Neural crest cell (in vitro differentiated cells): ENCODE measurements at regions not wholly inside any gene's neighbourhood (a gene's known extent, or its start where the extent isn't known, plus 50 kb on each side); places are given as distances from the start of the nearest gene placed in this dataset.

Source experiments
- DNase-seq: peaks from one replicate; pipeline ENCODE4 v3.0.0; 2021; ENCODE audit warnings: low read depth, mixed read lengths, low spot score
- H3K27ac Mint-ChIP-seq: one replicate; pipeline ENCODE4 v1.8.0; 2021; ENCODE audit warnings: mild to moderate bottlenecking, mixed read lengths; ENCODE audit not compliant: unreplicated experiment
- H3K27me3 Mint-ChIP-seq: 2 replicates; pipeline ENCODE4 v1.8.0; 2021; ENCODE audit warnings: low read depth, mild to moderate bottlenecking, mixed read lengths
- H3K36me3 Mint-ChIP-seq: 2 replicates; pipeline ENCODE4 v1.8.0; 2021; ENCODE audit warnings: low read depth, mild to moderate bottlenecking, mixed read lengths
- H3K4me1 Mint-ChIP-seq: 2 replicates; pipeline ENCODE4 v1.8.0; 2021; ENCODE audit warnings: mixed read lengths
- H3K4me3 Mint-ChIP-seq: one replicate; pipeline ENCODE4 v1.8.0; 2021; ENCODE audit warnings: mild to moderate bottlenecking, mixed read lengths
- H3K9me3 Mint-ChIP-seq: 2 replicates; pipeline ENCODE4 v1.8.0; 2021; ENCODE audit warnings: mixed read lengths
- CTCF ChIP-seq: fragments of 200-600 bp; sonication (generic); conservative IDR thresholded peaks from 2 replicates; pipeline ENCODE4 v1.5.0; 2021; ENCODE audit warnings: antibody characterized with exemption, mild to moderate bottlenecking

DNA sequence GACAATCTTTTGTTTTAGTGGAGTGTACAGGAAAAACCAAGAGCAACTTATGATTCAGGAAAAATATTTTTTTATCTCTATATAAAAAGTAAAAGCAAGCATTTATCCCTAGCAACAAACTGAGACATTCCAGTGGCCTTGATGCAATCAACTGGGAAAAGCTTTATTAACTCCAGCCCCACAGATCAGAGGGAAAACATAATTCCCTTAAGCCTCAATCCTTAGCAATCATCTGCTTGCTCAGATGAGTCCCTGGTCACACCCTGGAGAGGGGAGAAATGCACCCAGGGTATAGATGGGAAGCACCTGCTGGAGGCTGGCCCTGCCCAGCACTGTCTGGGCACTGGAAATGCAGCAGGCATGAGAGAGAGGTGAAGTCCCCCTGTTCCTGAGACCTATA, 636.6 kb downstream of the TNS3 start:
- H3K27ac Mint-ChIP-seq = no peak overlapping the region

DNA sequence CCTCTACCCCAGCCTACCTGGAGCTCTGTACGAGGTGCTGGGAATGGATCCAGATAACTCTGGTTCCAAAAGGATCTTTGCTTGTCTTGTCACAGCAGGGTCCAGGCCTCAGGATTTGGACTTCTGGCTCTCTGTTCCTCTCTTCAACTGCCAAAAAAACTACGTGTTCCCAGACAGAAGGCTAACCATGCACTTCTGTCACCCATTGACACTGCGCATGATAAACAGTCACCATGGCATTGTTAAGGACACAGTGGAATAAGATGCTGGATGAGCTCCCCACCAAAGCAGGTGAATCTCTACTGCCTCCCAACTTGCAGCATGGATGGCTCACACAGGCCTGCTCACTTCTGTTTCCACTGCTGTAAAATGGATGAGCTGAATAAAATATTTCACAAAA, 637.9 kb downstream of the TNS3 start:
- Mint-ChIP-seq H3K4me1 (peaks cover 7% of the 10 kb centered on the region), H3K27ac (no peak overlapping the region), H3K9me3 (no peaks in the 10 kb centered on the region), H3K4me3 (no peak overlapping the region), H3K36me3 (no peaks in the 10 kb centered on the region), H3K27me3 (no peaks in the 10 kb centered on the region)
- TF ChIP-seq CTCF = no peak
- DNase-seq = no peak

More for the DNA sequence above, 636.6 kb downstream of the TNS3 start:
- H3K4me3 Mint-ChIP-seq = no peak overlapping the region
- DNase-seq = no peak
- H3K4me1 Mint-ChIP-seq = peaks cover 13% of the 10 kb centered on the region
- no peaks in the 10 kb centered on the region for H3K36me3 Mint-ChIP-seq
- no peaks in the 10 kb centered on the region for H3K9me3 Mint-ChIP-seq
- H3K27me3 Mint-ChIP-seq = no peaks in the 10 kb centered on the region
- TF ChIP-seq CTCF = no peak

DNA sequence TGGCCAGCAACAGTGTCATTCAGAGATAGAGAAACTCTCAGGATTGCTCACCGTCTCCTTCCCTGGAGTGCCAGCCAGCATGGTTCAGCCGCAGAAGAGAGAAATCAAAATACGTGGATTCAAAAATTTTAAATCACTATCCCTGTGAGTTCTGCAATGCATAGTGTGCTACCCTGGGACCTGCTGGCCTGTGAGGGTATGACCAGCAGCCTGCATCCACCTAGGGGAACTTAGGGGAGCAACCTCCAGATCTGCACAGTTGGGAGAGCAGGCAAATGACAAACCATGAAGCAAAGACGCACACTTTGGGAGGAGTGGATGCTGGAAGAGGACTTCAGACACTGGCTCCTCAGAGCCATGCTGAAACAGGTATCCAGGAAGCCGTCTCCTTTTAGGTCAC, 639.3 kb downstream of the TNS3 start:
- H3K4me3 Mint-ChIP-seq = no peak overlapping the region
- no peaks in the 10 kb centered on the region for H3K36me3 Mint-ChIP-seq
- H3K9me3 Mint-ChIP-seq = peaks cover 2% of the 10 kb centered on the region
- peak overlapping the region; percentile 44 for H3K27ac Mint-ChIP-seq
- DNase-seq = no peak
- peaks cover 7% of the 10 kb centered on the region for H3K4me1 Mint-ChIP-seq
- H3K27me3 Mint-ChIP-seq = no peaks in the 10 kb centered on the region
- TF ChIP-seq CTCF = no peak

DNA sequence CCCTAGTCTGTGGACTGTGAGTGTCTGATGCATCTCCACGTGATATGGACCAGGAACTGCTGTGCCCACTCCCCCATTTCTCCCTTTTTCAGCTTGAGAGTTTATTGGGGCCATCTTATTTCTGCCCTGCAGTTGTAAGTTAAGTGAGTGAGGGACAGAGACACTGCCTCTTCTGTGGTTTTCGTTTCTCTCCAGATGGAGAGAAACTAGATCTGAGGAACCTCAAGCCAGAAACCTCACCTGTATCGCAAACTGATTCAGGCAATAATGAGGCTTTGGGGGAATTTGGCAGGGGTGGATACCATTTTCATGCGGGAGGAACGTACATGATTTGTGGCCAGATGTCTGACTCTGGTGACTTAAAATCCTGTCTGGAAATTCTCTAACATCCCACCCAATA, 641.7 kb downstream of the TNS3 start:
- no peak overlapping the region for H3K27ac Mint-ChIP-seq
- no peak for TF ChIP-seq CTCF
- no peak overlapping the region for H3K4me3 Mint-ChIP-seq
- no peak for DNase-seq
- no peaks in the 10 kb centered on the region for H3K27me3 Mint-ChIP-seq
- H3K4me1 Mint-ChIP-seq = no peaks in the 10 kb centered on the region
- no peaks in the 10 kb centered on the region for H3K36me3 Mint-ChIP-seq
- peaks cover 6% of the 10 kb centered on the region for H3K9me3 Mint-ChIP-seq

- Mint-ChIP-seq H3K27ac (no peak overlapping the region), H3K27me3 (no peaks in the 10 kb centered on the region), H3K36me3 (no peaks in the 10 kb centered on the region), H3K4me1 (no peaks in the 10 kb centered on the region), H3K4me3 (no peak overlapping the region), H3K9me3 (peaks cover 6% of the 10 kb centered on the region)
- no peak for TF ChIP-seq CTCF
- DNase-seq = no peak
These were observed 642.4 kb downstream of the TNS3 start for GRCh38 chr7:46939558-46939957.

DNA sequence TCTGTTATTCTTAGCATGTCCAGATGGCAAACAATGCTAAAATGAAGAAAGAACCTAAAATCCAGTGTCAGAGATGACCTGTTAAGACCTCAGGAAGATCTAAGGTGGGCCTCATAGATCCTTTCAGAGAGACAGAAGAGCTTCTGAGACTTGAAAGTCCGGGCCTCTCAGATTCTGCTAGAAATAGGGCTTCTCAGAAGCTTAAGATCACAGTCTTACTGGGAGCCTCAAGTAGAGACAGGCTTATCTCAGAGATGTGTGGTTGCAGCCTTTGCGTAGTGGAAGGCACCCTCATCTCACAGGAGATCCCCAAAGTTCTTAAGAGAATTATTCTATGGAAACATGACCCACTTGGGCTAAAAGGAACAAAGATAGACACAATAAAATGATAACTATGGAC, 642.8 kb downstream of the TNS3 start:
- peaks cover 6% of the 10 kb centered on the region for H3K9me3 Mint-ChIP-seq
- no peaks in the 10 kb centered on the region for H3K4me1 Mint-ChIP-seq
- H3K4me3 Mint-ChIP-seq = no peak overlapping the region

More for the DNA sequence above, 642.8 kb downstream of the TNS3 start:
- Mint-ChIP-seq H3K27ac (no peak overlapping the region), H3K36me3 (no peaks in the 10 kb centered on the region), H3K27me3 (no peaks in the 10 kb centered on the region)
- DNase-seq = no peak
- TF ChIP-seq CTCF = no peak
